ENCODE measurements at regions not wholly inside any gene's neighbourhood (a gene's known extent, or its start where the extent isn't known, plus 50 kb on each side); places are given as distances from the start of the nearest gene placed in this dataset.

GRCh38 chr17:71467719-71468118 is 653.1 kb upstream of the SOX9 start:
- TF ChIP-seq, protein P1, sequence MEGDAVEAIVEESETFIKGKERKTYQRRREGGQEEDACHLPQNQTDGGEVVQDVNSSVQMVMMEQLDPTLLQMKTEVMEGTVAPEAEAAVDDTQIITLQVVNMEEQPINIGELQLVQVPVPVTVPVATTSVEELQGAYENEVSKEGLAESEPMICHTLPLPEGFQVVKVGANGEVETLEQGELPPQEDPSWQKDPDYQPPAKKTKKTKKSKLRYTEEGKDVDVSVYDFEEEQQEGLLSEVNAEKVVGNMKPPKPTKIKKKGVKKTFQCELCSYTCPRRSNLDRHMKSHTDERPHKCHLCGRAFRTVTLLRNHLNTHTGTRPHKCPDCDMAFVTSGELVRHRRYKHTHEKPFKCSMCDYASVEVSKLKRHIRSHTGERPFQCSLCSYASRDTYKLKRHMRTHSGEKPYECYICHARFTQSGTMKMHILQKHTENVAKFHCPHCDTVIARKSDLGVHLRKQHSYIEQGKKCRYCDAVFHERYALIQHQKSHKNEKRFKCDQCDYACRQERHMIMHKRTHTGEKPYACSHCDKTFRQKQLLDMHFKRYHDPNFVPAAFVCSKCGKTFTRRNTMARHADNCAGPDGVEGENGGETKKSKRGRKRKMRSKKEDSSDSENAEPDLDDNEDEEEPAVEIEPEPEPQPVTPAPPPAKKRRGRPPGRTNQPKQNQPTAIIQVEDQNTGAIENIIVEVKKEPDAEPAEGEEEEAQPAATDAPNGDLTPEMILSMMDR (conservative IDR thresholded peaks at IDR 0.05; ENCODE audit: low read depth, low read length): no peak
- TF ChIP-seq POLR2A (IDR thresholded peaks at IDR 0.05; ENCODE audit: low read depth, low read length) (no peak), RFX5 (IDR thresholded peaks at IDR 0.05; ENCODE audit: low read depth, low read length) (no peak), NFE2L2 (IDR thresholded peaks at IDR 0.05; ENCODE audit: low read depth, low read length) (no peak), SMC3 (IDR thresholded peaks at IDR 0.05; ENCODE audit: low read depth, low read length) (no peak), USF2 (IDR thresholded peaks at IDR 0.05; ENCODE audit: low read depth, low read length) (no peak), FOS (IDR thresholded peaks at IDR 0.05; ENCODE audit: low read depth, low read length) (no peak), BHLHE40 (IDR thresholded peaks at IDR 0.05; ENCODE audit: low read depth, low read length) (no peak), MAFK (IDR thresholded peaks at IDR 0.05; ENCODE audit: low read depth, low read length) (no peak), RAD21 (IDR thresholded peaks at IDR 0.05; ENCODE audit: low read length) (no peak), MAZ (IDR thresholded peaks at IDR 0.05; ENCODE audit: borderline replicate concordance, low read depth, low read length) (no peak), MXI1 (IDR thresholded peaks at IDR 0.05; ENCODE audit: borderline replicate concordance, low read depth, low read length) (no peak), CEBPB (IDR thresholded peaks at IDR 0.05; ENCODE audit: low read depth, low read length) (no peak)
- TF ChIP-seq, protein P2, sequence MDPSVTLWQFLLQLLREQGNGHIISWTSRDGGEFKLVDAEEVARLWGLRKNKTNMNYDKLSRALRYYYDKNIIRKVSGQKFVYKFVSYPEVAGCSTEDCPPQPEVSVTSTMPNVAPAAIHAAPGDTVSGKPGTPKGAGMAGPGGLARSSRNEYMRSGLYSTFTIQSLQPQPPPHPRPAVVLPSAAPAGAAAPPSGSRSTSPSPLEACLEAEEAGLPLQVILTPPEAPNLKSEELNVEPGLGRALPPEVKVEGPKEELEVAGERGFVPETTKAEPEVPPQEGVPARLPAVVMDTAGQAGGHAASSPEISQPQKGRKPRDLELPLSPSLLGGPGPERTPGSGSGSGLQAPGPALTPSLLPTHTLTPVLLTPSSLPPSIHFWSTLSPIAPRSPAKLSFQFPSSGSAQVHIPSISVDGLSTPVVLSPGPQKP (IDR thresholded peaks at IDR 0.05; ENCODE audit: borderline replicate concordance, low read depth, low read length): no peak

Measured in IMR-90 (cell line).